ENCODE measurements at regions not wholly inside any gene's neighbourhood (a gene's known extent, or its start where the extent isn't known, plus 50 kb on each side); places are given as distances from the start of the nearest gene placed in this dataset.

DNA sequence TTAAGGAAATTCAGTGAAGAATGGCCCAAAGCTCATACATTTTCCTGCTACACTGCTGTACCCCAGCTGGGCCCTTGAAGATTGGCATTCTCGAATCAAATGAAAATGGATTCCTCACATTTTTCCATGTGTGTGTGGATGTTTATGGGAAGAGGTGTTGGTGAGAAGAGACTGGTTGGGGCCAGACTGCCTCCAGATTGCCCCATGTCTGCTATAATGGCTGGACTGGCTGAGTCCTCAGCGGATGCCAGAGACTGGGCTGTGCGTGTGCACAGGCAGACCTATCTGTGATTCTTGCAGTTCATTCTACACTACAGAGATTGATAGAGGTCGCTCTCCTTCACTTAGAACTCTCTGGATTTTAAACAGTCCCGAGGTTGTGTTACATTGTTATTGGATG lies 183.6 kb upstream of the GDF10 start:
- H3K4me3 Mint-ChIP-seq (ENCODE audit: unreplicated experiment), result no peak overlapping the region
- TF ChIP-seq CTCF (IDR thresholded peaks at IDR 0.05), result no peak
- H3K9me3 Mint-ChIP-seq (ENCODE audit: low read depth), result no peaks in the 10 kb centered on the region
- peaks cover 6% of the 10 kb centered on the region for H3K27me3 Mint-ChIP-seq (ENCODE audit: low read depth)
- no peak overlapping the region for H3K27ac Mint-ChIP-seq (ENCODE audit: unreplicated experiment)
- peaks cover 18% of the 10 kb centered on the region for H3K4me1 Mint-ChIP-seq (ENCODE audit: low read depth)
- DNase-seq (ENCODE audit: low spot score), result no peak
- no peaks in the 10 kb centered on the region for H3K36me3 Mint-ChIP-seq (ENCODE audit: low read depth)

DNA sequence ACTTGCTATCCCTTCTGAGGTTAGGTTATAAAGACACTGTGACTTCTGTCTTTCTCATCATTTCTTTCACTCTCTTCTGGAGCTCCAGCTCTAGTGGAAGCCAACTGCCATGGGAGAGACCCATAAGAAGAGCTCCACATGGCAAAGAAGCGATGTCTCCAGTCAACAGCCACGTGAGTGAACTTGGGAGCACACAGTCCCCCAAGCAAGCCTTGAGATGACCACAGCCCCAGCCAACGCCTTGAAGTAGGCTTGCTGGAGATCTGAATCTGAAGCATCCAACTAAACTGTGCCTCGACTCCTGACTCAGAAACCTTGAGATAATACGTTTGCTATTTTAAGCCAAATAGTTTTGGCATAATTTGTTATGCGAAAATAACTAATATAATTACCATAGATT lies 181.7 kb upstream of the GDF10 start:
- H3K36me3 Mint-ChIP-seq (ENCODE audit: low read depth), result no peaks in the 10 kb centered on the region
- no peaks in the 10 kb centered on the region for H3K9me3 Mint-ChIP-seq (ENCODE audit: low read depth)
- no peak overlapping the region for H3K4me3 Mint-ChIP-seq (ENCODE audit: unreplicated experiment)
- no peak for TF ChIP-seq CTCF (IDR thresholded peaks at IDR 0.05)
- H3K27ac Mint-ChIP-seq (ENCODE audit: unreplicated experiment), result no peak overlapping the region
- H3K27me3 Mint-ChIP-seq (ENCODE audit: low read depth), result peaks cover 4% of the 10 kb centered on the region
- no peak for DNase-seq (ENCODE audit: low spot score)
- H3K4me1 Mint-ChIP-seq (ENCODE audit: low read depth), result peaks cover 18% of the 10 kb centered on the region

DNA sequence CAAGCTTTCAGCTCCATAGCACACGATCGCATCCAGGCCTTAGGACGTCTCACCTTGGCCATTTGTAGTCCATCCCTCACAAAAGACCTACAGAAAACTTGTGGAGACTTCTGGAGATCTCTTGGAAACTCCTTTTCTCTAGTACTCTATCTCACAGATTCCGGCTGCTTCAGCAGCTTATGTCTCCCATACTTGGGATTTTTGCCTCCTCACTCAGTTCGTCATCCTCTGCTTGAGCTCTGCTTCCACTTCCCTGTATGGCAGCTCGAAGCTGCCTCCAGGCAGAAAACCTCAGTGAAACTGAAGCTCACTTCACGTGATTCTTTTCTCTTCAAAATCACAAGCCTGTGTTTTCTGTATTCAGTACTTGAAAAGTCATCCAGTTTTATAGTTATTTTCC lies 178.7 kb upstream of the GDF10 start:
- Mint-ChIP-seq H3K36me3 (ENCODE audit: low read depth) (peaks cover 2% of the 10 kb centered on the region), H3K27me3 (ENCODE audit: low read depth) (no peaks in the 10 kb centered on the region), H3K4me3 (ENCODE audit: unreplicated experiment) (no peak overlapping the region), H3K9me3 (ENCODE audit: low read depth) (no peaks in the 10 kb centered on the region), H3K4me1 (ENCODE audit: low read depth) (peaks cover 10% of the 10 kb centered on the region), H3K27ac (ENCODE audit: unreplicated experiment) (peak overlapping the region; percentile 73)
- TF ChIP-seq CTCF (IDR thresholded peaks at IDR 0.05), result no peak
- no peak for DNase-seq (ENCODE audit: low spot score)

DNA sequence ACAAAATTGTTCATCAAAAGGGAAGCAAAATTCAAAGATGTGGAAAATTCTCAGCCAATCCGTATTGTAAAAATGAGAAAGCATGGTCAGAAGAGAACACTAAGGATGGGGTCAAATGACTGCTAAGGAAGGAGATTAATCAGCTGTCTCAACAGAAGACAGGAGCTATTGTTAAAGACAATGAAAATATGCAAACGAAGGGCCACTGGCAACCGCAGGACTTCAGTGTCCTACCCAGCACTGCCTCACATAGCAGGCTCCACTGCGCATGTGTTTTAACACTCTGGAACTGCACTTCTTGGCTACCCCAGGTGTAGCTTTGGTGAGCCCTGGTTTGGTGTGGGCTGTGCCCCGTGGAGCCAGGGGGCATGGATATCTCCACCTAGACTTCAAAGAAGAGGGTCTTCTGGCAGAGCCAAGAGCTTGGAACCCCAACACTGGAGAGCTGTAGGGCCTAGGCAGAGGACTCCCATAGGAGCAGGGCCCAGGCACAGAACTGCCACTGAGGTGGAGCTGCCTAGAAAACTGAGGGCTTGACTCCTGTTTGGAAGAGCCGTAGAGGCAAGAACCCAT lies 176.2 kb upstream of the GDF10 start:
- Mint-ChIP-seq H3K4me1 (ENCODE audit: low read depth) (no peaks in the 10 kb centered on the region), H3K9me3 (ENCODE audit: low read depth) (no peaks in the 10 kb centered on the region), H3K4me3 (ENCODE audit: unreplicated experiment) (no peak overlapping the region), H3K27me3 (ENCODE audit: low read depth) (no peaks in the 10 kb centered on the region), H3K36me3 (ENCODE audit: low read depth) (peaks cover 2% of the 10 kb centered on the region), H3K27ac (ENCODE audit: unreplicated experiment) (no peak overlapping the region)
- no peak for TF ChIP-seq CTCF (IDR thresholded peaks at IDR 0.05)
- DNase-seq (ENCODE audit: low spot score), result no peak

GRCh38 chr10:47127188-47127785 lies 172.7 kb upstream of the GDF10 start:
- no peak for DNase-seq (ENCODE audit: low spot score)
- no peaks in the 10 kb centered on the region for H3K9me3 Mint-ChIP-seq (ENCODE audit: low read depth)
- H3K4me1 Mint-ChIP-seq (ENCODE audit: low read depth), result no peaks in the 10 kb centered on the region
- no peaks in the 10 kb centered on the region for H3K27me3 Mint-ChIP-seq (ENCODE audit: low read depth)
- TF ChIP-seq CTCF (IDR thresholded peaks at IDR 0.05), result no peak
- H3K4me3 Mint-ChIP-seq (ENCODE audit: unreplicated experiment), result no peak overlapping the region
- H3K36me3 Mint-ChIP-seq (ENCODE audit: low read depth), result peaks cover 2% of the 10 kb centered on the region
- H3K27ac Mint-ChIP-seq (ENCODE audit: unreplicated experiment), result no peak overlapping the region
